HepG2 (cell line): ENCODE measurements at regions not wholly inside any gene's neighbourhood (a gene's known extent, or its start where the extent isn't known, plus 50 kb on each side); places are given as distances from the start of the nearest gene placed in this dataset.

Experiments used
- ATAC-seq: fragments of 200-7000 bp; cut with Tn5 transposase; 3 replicates; pipeline ENCODE4 v1.9.1; 2020; ENCODE audit warnings: mild to moderate bottlenecking, moderate library complexity
- BruUV-seq: library from RNA; stranded (reverse); fragments of 400-500 nt; replicated peaks from 2 replicates; lab custom pipeline; 2021; lab: Mats Ljungman, UMichigan
- CTCF ChIA-PET: fragments of 300-600 bp; formaldehyde crosslinking; extraction: SDS; loops from one replicate; lab custom pipeline; 2021; ENCODE audit warnings: low total read pairs, inconsistent platforms, low intra/inter-chr PET ratio; lab: Yijun Ruan, JAX
- POLR2A ChIA-PET: fragments of 350-600 bp; sonication (Branson Sonifier 250); formaldehyde crosslinking; loops from one replicate; lab custom pipeline; 2020; ENCODE audit warnings: antibody characterized with exemption, inconsistent platforms; lab: Yijun Ruan, JAX
- DNase-seq: peaks from one replicate; pipeline ENCODE4 v3.0.0-alpha.2; 2015; ENCODE audit warnings: low spot score
- FAIRE-seq: peaks from 3 replicates; lab custom pipeline; 2011; peaks lifted over from hg19 to GRCh38; lab: Jason Lieb, UNC
- H2AFZ ChIP-seq: one replicate; pipeline ENCODE4 v1.6.1; 2011; ENCODE audit warnings: low read length, inconsistent platforms
- H3K27ac ChIP-seq: fragments of 300-600 bp; 3 replicates; pipeline ENCODE4 v1.8.0; 2011; ENCODE audit warnings: mixed run types, mild to moderate bottlenecking, mixed read lengths, low read length, inconsistent platforms; ENCODE audit not compliant: insufficient read depth; ENCODE audit errors: extremely low read length
- H3K27me3 ChIP-seq, 2 experiments: fragments of 200-600 bp in 1 of 2; 2 replicates in 1 of 2; 3 replicates in 1 of 2; pipeline versions ENCODE4 v1.6.0 to v1.8.0; 2011; ENCODE audit warnings: low read length in 2 of 2, mild to moderate bottlenecking in 2 of 2, moderate library complexity in 2 of 2, inconsistent platforms in 1 of 2; ENCODE audit not compliant: insufficient read depth in 2 of 2, control insufficient read depth in 1 of 2
- H3K36me3 ChIP-seq, 2 experiments: fragments of 200-600 bp in 1 of 2; replicated peaks in 1 of 2; 2 replicates in 1 of 2; 3 replicates in 1 of 2; pipeline versions ENCODE4 v1.5.1 to v1.8.0; 2011; ENCODE audit warnings: low read length in 2 of 2, inconsistent platforms in 1 of 2; ENCODE audit not compliant: insufficient read depth in 2 of 2, control insufficient read depth in 1 of 2
- H3K4me1 ChIP-seq: 2 replicates; pipeline ENCODE4 v1.5.1; 2012; ENCODE audit warnings: low read length, inconsistent platforms; ENCODE audit not compliant: insufficient read depth
- H3K4me2 ChIP-seq: 2 replicates; pipeline ENCODE4 v1.6.0; 2011; ENCODE audit warnings: low read depth, low read length, inconsistent platforms
- H3K4me3 ChIP-seq, 3 experiments: fragments of 200-600 bp in 1 of 3; sonication (generic), shearing (Covaris generic) in 1 of 3; replicated peaks in 1 of 3; 2 replicates each; pipeline ENCODE4 v1.5.1; 2011 to 2016; ENCODE audit warnings: low read length in 3 of 3, inconsistent platforms in 2 of 3, low read depth in 2 of 3, mild to moderate bottlenecking in 2 of 3, control low read depth in 1 of 3, mixed read lengths in 1 of 3; ENCODE audit not compliant: insufficient read depth in 1 of 3
- H3K79me2 ChIP-seq: one replicate; pipeline ENCODE4 v1.6.1; 2011; ENCODE audit warnings: low read length, inconsistent platforms; ENCODE audit not compliant: insufficient read depth
- H3K9ac ChIP-seq: 2 replicates; pipeline ENCODE4 v1.6.0; 2011; ENCODE audit warnings: mild to moderate bottlenecking, low read depth, low read length, inconsistent platforms; ENCODE audit not compliant: insufficient read depth
- H3K9me3 ChIP-seq: 2 replicates; pipeline ENCODE4 v1.5.1; 2012; ENCODE audit warnings: mild to moderate bottlenecking, low read length
- H4K20me1 ChIP-seq: 2 replicates; pipeline ENCODE4 v1.6.0; 2011; ENCODE audit warnings: inconsistent platforms, mild to moderate bottlenecking, low read length, moderate library complexity; ENCODE audit not compliant: insufficient read depth
- HIVEP1 ChIP-seq: sonication (generic); formaldehyde crosslinking; IDR thresholded peaks from 2 replicates; pipeline ENCODE4 v1.4.0; 2020; ENCODE audit warnings: mild to moderate bottlenecking, missing genetic modification reagents
- MED13 ChIP-seq: sonication (generic); formaldehyde crosslinking; IDR thresholded peaks from 2 replicates; pipeline ENCODE4 v1.5.0; 2020; ENCODE audit warnings: missing genetic modification reagents
- PRMT3 ChIP-seq: sonication (generic); formaldehyde crosslinking; IDR thresholded peaks from 2 replicates; pipeline ENCODE4 v1.8.1; 2022; ENCODE audit warnings: low read depth, mild to moderate bottlenecking, moderate library complexity, missing genetic modification reagents, borderline replicate concordance
- ZNF225 ChIP-seq: sonication (generic); formaldehyde crosslinking; IDR thresholded peaks from 2 replicates; pipeline ENCODE4 v1.4.0; 2020; ENCODE audit warnings: mild to moderate bottlenecking, missing genetic modification reagents
- WGBS: methylation state at CpG from one replicate; pipeline ENCODE4 v1.1.6; 2017; ENCODE audit warnings: low lambda C conversion rate; 5-methylcytosine and 5-hydroxymethylcytosine counted together
- in situ Hi-C: cut with HindIII; loops from 2 replicates; pipeline ENCODE4 v1.10.0; 2017; ENCODE audit warnings: low pct_unique_long_range_greater_than_20kb; ENCODE audit not compliant: extremely low pct_ligation_motif_present
- intact Hi-C: fragments of 100-400 bp; cut with micrococcal nuclease; formaldehyde crosslinking; loops from one replicate; pipeline ENCODE4 v1.10.0; 2022; ENCODE audit not compliant: unreplicated experiment

- Histone ChIP-seq H4K20me1 (no peaks in the 10 kb centered on the region), H3K9me3 (peaks cover 46% of the 10 kb centered on the region), H3K9ac (no peak overlapping the region), H3K79me2 (no peaks in the 10 kb centered on the region), H3K27ac (no peak overlapping the region), H2AFZ (no peak overlapping the region), H3K4me2 (no peak overlapping the region), H3K4me3 (no peak overlapping the region), H3K4me1 (no peaks in the 10 kb centered on the region), H3K36me3 (no peaks in the 10 kb centered on the region), H3K27me3 (no peaks in the 10 kb centered on the region)
- no peak for ATAC-seq
- in situ Hi-C loops = no loop called here
- DNase-seq = no peak
- TF ChIP-seq MED13 (CRISPR knock-in tag) (no peak), ZNF225 (no peak)
- intact Hi-C loops = no loop called here
- WGBS = 0% methylated on average over 1 of the region's 1 CpG
- POLR2A ChIA-PET = no interaction called here
- FAIRE-seq = no peak
- CTCF ChIA-PET = no interaction called here
- BruUV-seq = no TSS peak
These were observed 727.2 kb downstream of the KHDRBS2 start for GRCh38 chr6:61558796-61559195.

DNA sequence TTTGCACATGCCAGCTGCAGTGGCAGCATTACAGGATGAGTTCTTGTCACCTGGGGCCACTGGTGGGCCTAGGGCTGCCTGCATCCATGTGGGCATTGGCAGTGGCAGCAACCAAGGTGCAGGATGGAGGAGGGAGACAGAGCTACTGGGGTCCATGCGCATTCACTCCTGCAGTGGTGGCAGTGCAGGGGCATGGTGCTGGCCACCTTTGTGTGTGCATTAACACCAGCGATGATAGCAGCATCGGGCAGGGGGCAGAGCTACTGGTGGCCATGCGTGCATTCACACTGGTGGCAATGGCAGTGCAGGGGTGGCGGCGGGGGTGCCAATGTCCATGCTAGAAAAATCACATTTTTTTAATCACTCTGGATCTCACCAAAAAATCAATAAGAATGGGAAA is 730.0 kb downstream of the KHDRBS2 start:
- ChIA-PET POLR2A (no interaction called here), CTCF (no interaction called here)
- Histone ChIP-seq H3K36me3 (no peaks in the 10 kb centered on the region), H3K9me3 (peaks cover 74% of the 10 kb centered on the region), H3K4me3 (no peak overlapping the region), H4K20me1 (no peaks in the 10 kb centered on the region), H3K79me2 (no peaks in the 10 kb centered on the region), H3K4me1 (no peaks in the 10 kb centered on the region), H3K27me3 (no peaks in the 10 kb centered on the region), H3K27ac (no peak overlapping the region), H3K9ac (no peak overlapping the region), H3K4me2 (no peak overlapping the region), H2AFZ (no peak overlapping the region)
- FAIRE-seq = no peak
- intact Hi-C loops = no loop called here
- 20% methylated on average over 6 of the region's 6 CpGs for WGBS
- no peak for DNase-seq
- in situ Hi-C loops = no loop called here
- TF ChIP-seq HIVEP1 (CRISPR knock-in tag) (no peak), PRMT3 (CRISPR knock-in tag) (no peak)
- no TSS peak for BruUV-seq
- no peak for ATAC-seq
